ENCODE measurements at regions not wholly inside any gene's neighbourhood (a gene's known extent, or its start where the extent isn't known, plus 50 kb on each side); places are given as distances from the start of the nearest gene placed in this dataset.

DNA sequence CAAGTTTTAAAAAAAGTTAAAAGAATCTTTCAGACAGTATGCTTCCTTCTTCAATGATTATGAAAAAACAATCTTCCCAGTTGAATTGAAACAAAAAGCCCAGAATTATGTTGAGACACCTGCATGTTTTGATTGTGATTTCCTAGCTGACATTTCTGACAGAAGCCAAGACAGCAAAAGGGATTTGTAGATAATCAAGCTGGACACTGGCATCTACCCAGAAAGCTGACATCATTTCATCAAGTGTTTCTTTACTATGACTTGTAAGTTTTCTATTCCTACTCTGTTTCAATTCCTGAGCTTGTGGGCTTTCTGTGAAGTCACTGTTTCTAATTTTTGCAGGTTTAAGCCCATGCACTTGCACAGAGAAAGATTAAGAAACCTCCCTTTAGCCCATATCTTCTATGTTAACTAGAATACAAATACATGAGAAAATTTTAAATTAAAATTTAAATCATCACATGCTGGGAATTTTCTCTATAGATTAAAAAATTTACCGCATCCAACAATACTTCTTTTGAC lies 82.9 kb upstream of the CCDC85A start:
- CTCF ChIA-PET (ENCODE audit: partially characterized antibody) = interaction anchor here (1.1 to 2.6 kb wide), 9 partner anchors 10 to 33 kb away, joined by 3 to 7 read pairs (median 4); no protein-coding TSS in a partner anchor

More for the DNA sequence above, 82.9 kb upstream of the CCDC85A start:
- no peak overlapping the region for H4K91ac ChIP-seq (replicated peaks; ENCODE audit: insufficient read length, low read length)
- no peak overlapping the region for H3K4me3 ChIP-seq (ENCODE audit: extremely low read depth in 1 of 4, insufficient read depth in 2 of 4, low read depth in 3 of 4, low read length in 4 of 4)
- no peak overlapping the region for H2BK5ac ChIP-seq (ENCODE audit: low read depth, low read length)
- H2BK20ac ChIP-seq (ENCODE audit: low read length) = no peak overlapping the region
- no peak overlapping the region for H3K9ac ChIP-seq (replicated peaks in 1 of 4; ENCODE audit: extremely low read depth in 1 of 4, low read depth in 3 of 4, low read length in 3 of 4)
- no peak overlapping the region for H3K4ac ChIP-seq (replicated peaks; ENCODE audit: insufficient read length, low read depth, low read length)
- H2BK15ac ChIP-seq (ENCODE audit: low read length) = no peak overlapping the region
- H3K9me3 ChIP-seq (ENCODE audit: insufficient read depth in 2 of 2, low read depth in 1 of 2, low read length in 1 of 2) = no peaks in the 10 kb centered on the region
- H4K8ac ChIP-seq (ENCODE audit: extremely low read depth, insufficient read depth, low read length) = no peak overlapping the region
- H3K4me1 ChIP-seq (replicated peaks in 1 of 4; ENCODE audit: control insufficient read depth in 3 of 4, insufficient read depth in 4 of 4, low read length in 3 of 4) = peaks cover 0 to 6% (median 3%) of the 10 kb centered on the region in 4 experiments; a peak in 5 of 7 replicates
- H3K14ac ChIP-seq (ENCODE audit: insufficient read length) = no peak overlapping the region
- no peak overlapping the region for H2BK120ac ChIP-seq (replicated peaks; ENCODE audit: low read depth, low read length)
- DNase-seq (ENCODE audit: low read depth in 1 of 2, low spot score in 2 of 2) (no peak), FAIRE-seq (no peak)
- H3K27ac ChIP-seq (ENCODE audit: low read depth, low read length) = no peak overlapping the region
- TF ChIP-seq PHF8 (conservative IDR thresholded peaks at IDR 0.05; ENCODE audit: low read depth, low read length) (no peak), GABPA (IDR thresholded peaks at IDR 0.05; ENCODE audit: borderline replicate concordance, insufficient read depth, low read length) (no peak)
- H2BK12ac ChIP-seq (ENCODE audit: low read depth, low read length) = no peak overlapping the region
- no peak overlapping the region for H3K56ac ChIP-seq (replicated peaks; ENCODE audit: insufficient read length, low read depth, low read length)
- no peaks in the 10 kb centered on the region for H3K36me3 ChIP-seq (ENCODE audit: control insufficient read depth in 2 of 4, insufficient read depth in 4 of 4, low read length in 3 of 4)
- POLR2A ChIA-PET (ENCODE audit: partially characterized antibody) = no interaction called here
- no peaks in the 10 kb centered on the region for H4K20me1 ChIP-seq (replicated peaks in 1 of 2; ENCODE audit: control insufficient read depth in 1 of 2, insufficient read depth in 2 of 2, low read length in 2 of 2)
- no peak overlapping the region for H3K23ac ChIP-seq (ENCODE audit: insufficient read length)
- H2AFZ ChIP-seq (ENCODE audit: low read length) = no peak overlapping the region
- 85% methylated on average over 1 of the region's 1 CpG; no CpG with 5 or more reads in 1 of the 2 experiments for WGBS, 2 experiments (ENCODE audit: extremely low coverage in 1 of 2, insufficient coverage in 1 of 2, insufficient read length in 1 of 2, insufficient replicate concordance in 2 of 2, low coverage in 1 of 2, low lambda C conversion rate in 2 of 2, missing lambda C conversion rate in 1 of 2)
- no peak overlapping the region for H3K4me2 ChIP-seq (ENCODE audit: insufficient read depth in 1 of 2, low read depth in 2 of 2, low read length in 2 of 2)
- no peaks in the 10 kb centered on the region for H3K79me2 ChIP-seq (ENCODE audit: control insufficient read depth in 1 of 2, insufficient read depth in 2 of 2, low read length in 2 of 2)
- no peak overlapping the region for H2AK5ac ChIP-seq (ENCODE audit: low read depth, low read length)
- no peaks in the 10 kb centered on the region for H3K27me3 ChIP-seq (replicated peaks in 1 of 4; ENCODE audit: control insufficient read depth in 3 of 4, extremely low read depth in 1 of 4, insufficient read depth in 3 of 4, low read length in 3 of 4)
- no peak overlapping the region for H3K18ac ChIP-seq (ENCODE audit: extremely low read depth, low read length)
- no peaks in the 10 kb centered on the region for H3K23me2 ChIP-seq (ENCODE audit: low read depth, low read length)
- H3K79me1 ChIP-seq (ENCODE audit: low read depth, low read length) = no peaks in the 10 kb centered on the region
- H4K5ac ChIP-seq (ENCODE audit: insufficient read length, low read depth, low read length) = no peak overlapping the region

All from H1 (cell line).